ENCODE measurements at regions not wholly inside any gene's neighbourhood (a gene's known extent, or its start where the extent isn't known, plus 50 kb on each side); places are given as distances from the start of the nearest gene placed in this dataset.

DNA sequence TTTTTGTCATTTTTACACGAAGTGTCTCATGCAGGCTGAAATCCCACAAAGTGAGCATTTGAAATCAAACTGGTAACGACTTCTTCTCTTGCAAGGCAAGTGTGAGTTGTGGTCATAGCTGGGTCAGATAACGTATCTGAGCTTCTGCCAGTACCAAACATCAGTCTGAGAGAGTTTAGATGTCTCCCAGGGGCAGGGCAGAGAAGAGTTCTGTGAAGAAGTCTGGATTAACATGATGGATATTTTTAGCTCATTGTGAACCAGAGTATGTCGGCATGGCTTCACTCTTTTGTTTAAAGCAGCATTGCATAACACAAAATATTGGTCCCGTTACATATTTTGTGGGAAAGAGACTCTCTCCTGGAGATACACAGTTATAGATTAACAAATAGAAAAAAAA lies 655.5 kb upstream of the KLHL29 start:
- in situ Hi-C loops (cut with HindIII; ENCODE audit: low pct_unique_long_range_greater_than_20kb, low sequenced_read_pairs), result no loop called here
- DNase-seq (ENCODE audit: low read depth), result no peak

GRCh38 chr2:22734373-22735045 lies 650.5 kb upstream of the KLHL29 start:
- in situ Hi-C loops (cut with HindIII; ENCODE audit: low pct_unique_long_range_greater_than_20kb, low sequenced_read_pairs), result no loop called here

DNA sequence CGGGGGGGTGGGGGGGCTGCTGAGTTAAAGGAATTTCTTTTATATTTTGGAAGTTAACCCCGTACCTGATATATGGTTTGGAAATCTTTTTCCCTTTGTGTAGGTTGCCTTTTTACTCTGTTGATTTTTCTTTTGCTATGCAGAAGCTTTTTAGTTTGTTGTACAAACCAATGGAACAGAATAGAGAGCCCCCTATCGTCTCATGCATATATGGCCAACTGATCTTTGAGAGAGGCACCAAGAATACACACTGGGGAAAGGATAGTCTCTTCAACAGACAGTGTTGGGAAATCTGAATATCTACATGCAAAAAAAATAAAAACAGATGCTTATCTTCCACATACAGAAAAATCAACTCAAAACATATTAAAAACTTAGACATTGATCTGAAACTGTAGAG lies 647.8 kb upstream of the KLHL29 start:
- DNase-seq (ENCODE audit: low read depth), result no peak
- in situ Hi-C loops (cut with HindIII; ENCODE audit: low pct_unique_long_range_greater_than_20kb, low sequenced_read_pairs), result no loop called here

More at GRCh38 chr2:22734373-22735045, 650.5 kb upstream of the KLHL29 start:
- DNase-seq (ENCODE audit: low read depth), result no peak

GRCh38 chr2:22741216-22741615 lies 643.8 kb upstream of the KLHL29 start:
- no peak for DNase-seq (ENCODE audit: low read depth)
- in situ Hi-C loops (cut with HindIII; ENCODE audit: low pct_unique_long_range_greater_than_20kb, low sequenced_read_pairs), result no loop called here

DNA sequence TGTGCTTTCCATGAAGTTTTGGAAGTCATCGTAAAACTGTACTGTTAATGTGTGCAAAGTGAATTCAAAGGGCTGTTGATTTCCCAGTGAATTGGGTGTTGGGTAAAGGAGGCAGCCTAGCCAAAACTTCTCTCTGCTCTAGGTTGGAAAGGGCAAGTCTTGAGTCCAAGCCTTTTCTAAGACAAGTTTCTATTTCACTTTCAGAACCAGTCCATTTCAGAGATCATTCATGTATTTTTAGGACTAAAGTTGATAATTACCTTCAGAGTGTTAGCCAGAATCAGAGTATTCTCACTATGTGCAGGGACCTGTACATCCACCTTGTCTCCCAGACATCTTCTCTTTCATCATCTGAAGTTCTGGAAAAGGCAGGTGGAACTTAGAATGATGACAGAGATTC lies 636.1 kb upstream of the KLHL29 start:
- in situ Hi-C loops (cut with HindIII; ENCODE audit: low pct_unique_long_range_greater_than_20kb, low sequenced_read_pairs), result no loop called here
- DNase-seq (ENCODE audit: low read depth), result no peak

- no peak for DNase-seq (ENCODE audit: low read depth)
- in situ Hi-C loops (cut with HindIII; ENCODE audit: low pct_unique_long_range_greater_than_20kb, low sequenced_read_pairs), result no loop called here
These were observed 631.5 kb upstream of the KLHL29 start for GRCh38 chr2:22753476-22753875.

- in situ Hi-C loops (cut with HindIII; ENCODE audit: low pct_unique_long_range_greater_than_20kb, low sequenced_read_pairs), result no loop called here
- no peak for DNase-seq (ENCODE audit: low read depth)
These were observed 628.5 kb upstream of the KLHL29 start for GRCh38 chr2:22756276-22757043.

- in situ Hi-C loops (cut with HindIII; ENCODE audit: low pct_unique_long_range_greater_than_20kb, low sequenced_read_pairs), result no loop called here
- DNase-seq (ENCODE audit: low read depth), result no peak
These were observed 615.5 kb upstream of the KLHL29 start for GRCh38 chr2:22769497-22769896.

DNA sequence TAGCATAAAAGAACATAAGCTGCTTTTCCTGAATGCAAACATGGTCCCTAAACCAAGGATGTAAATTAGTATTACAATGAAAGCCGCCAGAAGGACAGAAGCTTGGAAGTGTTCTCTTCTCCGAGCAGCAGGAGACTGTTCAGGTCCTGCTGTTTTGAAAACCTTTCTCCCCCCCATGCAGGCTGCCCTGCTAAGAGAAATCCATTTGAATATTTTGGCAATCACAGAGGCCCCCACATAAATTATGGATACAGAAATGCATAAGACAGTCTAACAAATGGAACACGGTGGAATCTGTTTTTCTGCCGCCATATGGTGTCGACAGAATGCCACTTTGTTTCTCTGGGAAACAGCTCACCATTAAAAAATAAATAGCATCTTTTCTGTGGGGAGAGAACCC lies 600.4 kb upstream of the KLHL29 start:
- DNase-seq (ENCODE audit: low read depth), result no peak
- in situ Hi-C loops (cut with HindIII; ENCODE audit: low pct_unique_long_range_greater_than_20kb, low sequenced_read_pairs), result no loop called here

DNA sequence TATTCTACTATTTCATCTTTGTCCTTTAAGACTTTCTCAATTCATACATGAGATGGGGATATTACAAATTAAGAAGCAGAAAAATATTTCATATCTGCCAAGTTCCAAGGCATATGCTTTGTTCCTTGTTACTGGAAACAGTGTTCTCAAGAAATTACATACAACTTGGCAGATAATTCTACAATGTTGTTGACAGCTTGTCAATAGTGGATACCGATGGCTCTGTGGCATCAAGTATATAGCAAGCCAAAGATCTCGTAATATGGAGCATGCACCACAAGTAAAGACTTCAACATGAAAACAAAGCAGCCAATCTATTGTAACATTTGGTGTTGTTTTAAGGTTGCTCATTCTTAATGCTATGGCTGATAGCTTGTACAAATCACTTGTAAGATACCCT lies 598.2 kb upstream of the KLHL29 start:
- in situ Hi-C loops (cut with HindIII; ENCODE audit: low pct_unique_long_range_greater_than_20kb, low sequenced_read_pairs), result no loop called here
- DNase-seq (ENCODE audit: low read depth), result no peak

DNA sequence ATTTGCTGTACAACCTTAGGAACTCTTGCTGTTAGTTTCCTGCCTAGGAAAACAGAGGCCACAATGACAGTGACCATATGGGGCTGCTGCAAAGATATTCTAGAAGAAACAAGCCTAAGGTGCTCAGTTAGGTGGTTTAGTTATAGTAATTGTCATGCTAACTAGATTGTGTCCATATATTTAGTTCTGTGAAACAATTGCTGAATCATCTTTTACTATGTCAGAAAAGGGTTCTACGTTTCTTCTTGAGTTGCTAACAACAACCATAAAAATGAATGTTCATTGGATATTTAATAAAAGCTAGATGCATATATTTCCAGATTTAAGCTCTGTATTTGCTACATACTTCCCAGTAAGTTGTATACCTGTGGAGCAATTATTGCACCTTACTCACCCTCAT lies 597.2 kb upstream of the KLHL29 start:
- DNase-seq (ENCODE audit: low read depth), result no peak
- in situ Hi-C loops (cut with HindIII; ENCODE audit: low pct_unique_long_range_greater_than_20kb, low sequenced_read_pairs), result no loop called here

DNA sequence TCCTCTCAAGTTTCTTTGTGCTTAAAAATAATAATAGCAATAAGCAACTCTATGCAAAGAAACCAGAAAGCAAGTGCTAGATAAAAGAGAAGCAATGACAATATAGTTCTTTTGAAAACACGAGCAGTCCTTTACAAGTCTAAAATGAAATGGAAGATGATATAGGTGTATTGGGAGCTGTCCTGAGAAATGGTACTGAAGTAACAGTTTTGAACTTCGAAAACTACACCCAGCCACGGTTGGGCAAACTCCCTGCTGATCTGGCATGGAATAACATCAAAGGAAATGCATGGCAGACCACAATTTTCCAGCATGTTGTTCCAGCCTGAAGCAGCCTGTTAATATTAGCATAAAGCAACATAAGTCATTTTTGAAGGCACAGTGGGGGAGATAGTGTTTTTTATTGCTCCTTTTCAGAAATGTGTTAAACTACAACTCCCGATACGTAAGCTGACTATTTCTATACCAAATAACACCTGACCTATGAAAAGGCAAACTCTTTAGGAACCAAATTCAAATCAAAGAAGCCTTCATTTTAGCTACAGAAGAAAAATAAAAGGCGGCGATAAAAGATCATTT lies 596.1 kb upstream of the KLHL29 start:
- no peak for DNase-seq (ENCODE audit: low read depth)
- in situ Hi-C loops (cut with HindIII; ENCODE audit: low pct_unique_long_range_greater_than_20kb, low sequenced_read_pairs), result no loop called here

GRCh38 chr2:22795287-22795866 lies 589.6 kb upstream of the KLHL29 start:
- in situ Hi-C loops (cut with HindIII; ENCODE audit: low pct_unique_long_range_greater_than_20kb, low sequenced_read_pairs), result no loop called here
- no peak for DNase-seq (ENCODE audit: low read depth)

GRCh38 chr2:22798386-22798785 lies 586.6 kb upstream of the KLHL29 start:
- in situ Hi-C loops (cut with HindIII; ENCODE audit: low pct_unique_long_range_greater_than_20kb, low sequenced_read_pairs), result no loop called here
- no peak for DNase-seq (ENCODE audit: low read depth)

DNA sequence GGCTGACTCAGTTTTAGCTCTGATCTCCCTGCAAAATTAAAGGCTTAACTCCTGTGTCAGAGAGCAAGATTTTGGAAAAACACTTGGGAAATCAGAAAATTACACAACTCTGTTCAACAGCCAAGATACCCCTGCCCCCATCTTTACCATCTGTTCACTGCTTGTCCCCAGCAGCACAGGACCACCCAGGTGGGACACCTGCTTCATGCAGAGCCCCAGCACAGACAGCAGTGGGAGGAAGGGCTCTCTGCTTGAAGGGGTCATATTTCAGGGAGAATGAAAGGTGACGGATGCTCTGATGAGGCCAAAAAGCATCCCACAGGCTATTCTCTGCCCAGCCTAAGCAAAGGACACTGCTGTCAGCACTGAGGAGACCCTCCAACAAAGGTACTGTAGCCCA lies 584.6 kb upstream of the KLHL29 start:
- in situ Hi-C loops (cut with HindIII; ENCODE audit: low pct_unique_long_range_greater_than_20kb, low sequenced_read_pairs), result no loop called here
- DNase-seq (ENCODE audit: low read depth), result no peak

GRCh38 chr2:22801071-22801470 lies 583.9 kb upstream of the KLHL29 start:
- in situ Hi-C loops (cut with HindIII; ENCODE audit: low pct_unique_long_range_greater_than_20kb, low sequenced_read_pairs), result no loop called here
- no peak for DNase-seq (ENCODE audit: low read depth)

DNA sequence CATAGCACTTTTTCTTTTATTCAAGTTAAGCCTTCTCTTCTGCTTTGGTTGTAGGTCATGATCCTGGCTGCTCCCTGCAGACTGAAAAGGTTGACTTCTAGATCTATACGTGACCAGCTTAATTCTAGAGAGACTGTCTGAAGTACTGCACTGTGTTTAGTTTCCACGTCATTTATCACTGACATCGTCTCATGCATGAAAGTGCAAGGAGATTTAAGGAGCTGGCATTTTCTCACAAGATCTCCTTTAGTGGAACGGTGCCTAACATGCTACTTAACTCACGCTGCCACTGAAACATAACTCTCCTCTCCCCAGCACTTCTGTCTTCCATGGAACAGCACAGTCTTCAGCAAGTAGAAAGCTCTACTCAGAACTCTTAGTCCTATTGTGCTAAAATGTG lies 583.0 kb upstream of the KLHL29 start:
- DNase-seq (ENCODE audit: low read depth), result no peak
- in situ Hi-C loops (cut with HindIII; ENCODE audit: low pct_unique_long_range_greater_than_20kb, low sequenced_read_pairs), result no loop called here

GRCh38 chr2:22807872-22808271 lies 577.1 kb upstream of the KLHL29 start:
- in situ Hi-C loops (cut with HindIII; ENCODE audit: low pct_unique_long_range_greater_than_20kb, low sequenced_read_pairs), result no loop called here
- DNase-seq (ENCODE audit: low read depth), result no peak

GRCh38 chr2:22810602-22811001 lies 574.4 kb upstream of the KLHL29 start:
- no peak for DNase-seq (ENCODE audit: low read depth)
- in situ Hi-C loops (cut with HindIII; ENCODE audit: low pct_unique_long_range_greater_than_20kb, low sequenced_read_pairs), result no loop called here
